GM18517 (cell line): ENCODE measurements at regions not wholly inside any gene's neighbourhood (a gene's known extent, or its start where the extent isn't known, plus 50 kb on each side); places are given as distances from the start of the nearest gene placed in this dataset.
"Not testable (repeated sequence)": the region's sequence is repeated elsewhere in the genome, so short reads cannot be mapped to it uniquely, and the experiment has no call there.

ENCODE experiments used
- ATAC-seq: cut with Tn5 transposase; IDR thresholded peaks from one replicate; pipeline ENCODE4 v1.9.1; 2021; ENCODE audit warnings: mild to moderate bottlenecking, moderate library complexity; ENCODE audit not compliant: unreplicated experiment

GRCh38 chr2:111598944-111599343 is 285.0 kb downstream of the ANAPC1 start:
- not testable (repeated sequence) for ATAC-seq

GRCh38 chr2:111602259-111602658 is 281.7 kb downstream of the ANAPC1 start:
- ATAC-seq = not testable (repeated sequence)

GRCh38 chr2:111605798-111606197 is 278.2 kb downstream of the ANAPC1 start:
- not testable (repeated sequence) for ATAC-seq

GRCh38 chr2:111606632-111607031 is 277.4 kb downstream of the ANAPC1 start:
- ATAC-seq = not testable (repeated sequence)

- ATAC-seq = not testable (repeated sequence)
Measured at GRCh38 chr2:111609146-111609844, 274.7 kb downstream of the ANAPC1 start.

GRCh38 chr2:111610035-111610434 is 274.0 kb downstream of the ANAPC1 start:
- ATAC-seq = not testable (repeated sequence)

- no peak for ATAC-seq
Measured at GRCh38 chr2:111616651-111617218, 267.3 kb downstream of the ANAPC1 start.

- no peak for ATAC-seq
Measured at GRCh38 chr2:111617299-111618225, 266.4 kb downstream of the ANAPC1 start.

GRCh38 chr2:111618226-111618977 is 265.6 kb downstream of the ANAPC1 start:
- ATAC-seq = no peak

- ATAC-seq = no peak
Measured at GRCh38 chr2:111618978-111619902, 264.8 kb downstream of the ANAPC1 start.

GRCh38 chr2:111620281-111620680 is 263.7 kb downstream of the ANAPC1 start:
- no peak for ATAC-seq

GRCh38 chr2:111622859-111623258 is 261.1 kb downstream of the ANAPC1 start:
- no peak for ATAC-seq

GRCh38 chr2:111623380-111623779 is 260.6 kb downstream of the ANAPC1 start:
- ATAC-seq = no peak

- no peak for ATAC-seq
Measured at GRCh38 chr2:111624411-111625156, 259.4 kb downstream of the ANAPC1 start.

- not testable (repeated sequence) for ATAC-seq
Measured at GRCh38 chr2:111625157-111625537, 258.8 kb downstream of the ANAPC1 start.

- ATAC-seq = no peak
Measured at GRCh38 chr2:111626037-111626864, 257.7 kb downstream of the ANAPC1 start.

- ATAC-seq = no peak
Measured at GRCh38 chr2:111626865-111627163, 257.2 kb downstream of the ANAPC1 start.

GRCh38 chr2:111627256-111627655 is 256.7 kb downstream of the ANAPC1 start:
- no peak for ATAC-seq
